ENCODE measurements at regions not wholly inside any gene's neighbourhood (a gene's known extent, or its start where the extent isn't known, plus 50 kb on each side); places are given as distances from the start of the nearest gene placed in this dataset.
A peak's percentile ranks its signal among the peaks of the same experiment; 100 is the strongest.

DNA sequence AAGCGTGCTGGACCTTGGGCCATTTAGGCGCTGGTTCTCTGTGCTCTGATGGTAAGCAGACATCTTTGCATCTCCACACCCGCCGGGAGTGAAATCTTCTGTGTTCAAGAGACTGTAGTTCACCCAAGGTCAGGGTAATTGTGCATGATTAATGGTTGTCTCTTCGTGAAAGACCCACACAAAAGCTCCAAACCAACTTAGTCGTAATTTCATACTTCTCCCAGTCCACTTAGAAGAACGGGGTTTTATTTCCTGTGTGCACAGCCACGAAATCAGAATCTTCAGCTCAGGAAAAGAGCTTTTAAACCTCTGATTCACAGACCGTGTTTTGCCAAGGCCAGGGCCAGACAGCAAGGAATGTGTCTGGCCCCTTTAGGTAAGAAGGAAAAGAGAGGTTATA, 640.9 kb downstream of the MED13L start:
- DNase-seq = no peak

GRCh38 chr12:115632308-115632707, 645.2 kb downstream of the MED13L start:
- DNase-seq = no peak

GRCh38 chr12:115630136-115630535, 647.4 kb downstream of the MED13L start:
- no peak for DNase-seq

GRCh38 chr12:115626210-115626609, 651.3 kb downstream of the MED13L start:
- no peak for DNase-seq

GRCh38 chr12:115623764-115624334, 653.6 kb downstream of the MED13L start:
- DNase-seq = no peak

DNA sequence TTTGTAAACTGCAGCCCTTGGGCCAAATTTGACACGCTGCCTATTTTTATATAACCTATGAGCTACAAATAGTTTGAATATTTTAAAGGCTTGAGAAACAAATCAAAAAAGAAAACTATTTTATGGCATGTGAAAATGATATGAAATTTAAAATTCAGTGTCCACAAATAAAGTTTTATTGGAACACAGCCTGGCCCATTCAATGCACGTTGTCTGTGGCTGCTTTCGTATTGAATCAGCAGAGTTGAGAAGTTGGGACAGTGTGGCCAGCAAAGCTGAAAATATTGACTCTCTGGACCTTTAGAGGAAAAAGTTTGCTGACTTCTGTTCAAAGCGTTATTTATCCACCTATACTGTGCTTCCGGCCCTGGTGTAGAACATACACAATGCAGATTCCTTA, 654.2 kb downstream of the MED13L start:
- no peak for DNase-seq

DNA sequence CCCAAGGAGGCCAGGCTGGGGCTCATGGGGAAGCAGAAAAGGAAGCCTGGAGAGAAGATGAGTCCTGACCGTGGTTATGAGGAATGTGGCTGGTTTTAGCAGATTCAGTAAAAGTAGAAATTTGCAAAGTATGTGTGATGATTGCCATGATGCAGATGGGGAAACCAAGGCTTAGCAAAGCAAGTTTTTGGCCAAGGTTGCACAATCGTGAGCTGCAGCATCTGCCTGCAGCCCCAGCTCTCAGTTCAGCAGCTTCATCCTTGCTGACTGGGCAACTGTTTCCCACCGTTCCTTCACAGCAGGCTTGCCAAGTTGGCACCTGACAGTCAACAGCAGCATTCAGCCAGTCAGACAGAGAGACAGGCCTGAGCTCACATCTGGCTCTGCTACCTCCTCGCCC, 656.7 kb downstream of the MED13L start:
- DNase-seq = no peak

DNA sequence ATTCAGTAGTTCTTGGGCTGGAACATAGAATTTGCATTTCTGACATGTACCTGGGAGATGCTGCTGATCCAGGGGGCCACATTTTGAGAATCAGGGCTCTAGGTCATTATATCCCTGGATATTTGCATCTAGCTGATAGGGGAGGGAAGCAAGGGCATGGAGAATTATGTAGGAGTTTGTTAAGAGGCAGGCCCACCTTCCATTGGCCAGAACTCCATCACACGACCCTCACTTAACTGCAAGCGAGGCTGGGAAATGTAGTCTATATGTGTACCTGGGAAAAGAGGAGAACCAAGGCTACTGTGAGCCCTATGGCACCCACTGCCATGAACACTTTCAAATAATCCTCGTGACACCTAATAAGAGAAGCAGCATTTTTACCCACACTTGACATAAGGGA, 657.6 kb downstream of the MED13L start:
- no peak for DNase-seq

DNA sequence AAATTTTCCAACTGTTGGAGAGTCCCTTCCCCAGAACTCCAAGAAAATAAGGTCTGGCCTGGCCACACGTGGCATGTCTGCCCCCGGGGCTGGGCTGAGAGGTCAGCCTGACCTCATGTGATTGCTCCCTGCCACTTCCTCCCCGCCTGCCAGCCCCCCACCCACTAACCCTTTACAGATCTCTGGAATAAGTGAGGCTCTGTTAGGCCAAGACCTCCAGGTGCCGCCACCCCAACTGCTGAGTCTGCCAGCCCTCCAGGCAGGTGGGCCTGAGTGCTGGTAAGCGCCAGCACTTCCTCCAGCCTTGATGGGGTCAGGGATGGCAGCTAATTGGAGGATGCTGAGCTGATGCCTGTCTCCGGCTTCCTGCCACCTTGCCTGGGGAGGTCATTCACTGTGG, 658.4 kb downstream of the MED13L start:
- no peak for DNase-seq

DNA sequence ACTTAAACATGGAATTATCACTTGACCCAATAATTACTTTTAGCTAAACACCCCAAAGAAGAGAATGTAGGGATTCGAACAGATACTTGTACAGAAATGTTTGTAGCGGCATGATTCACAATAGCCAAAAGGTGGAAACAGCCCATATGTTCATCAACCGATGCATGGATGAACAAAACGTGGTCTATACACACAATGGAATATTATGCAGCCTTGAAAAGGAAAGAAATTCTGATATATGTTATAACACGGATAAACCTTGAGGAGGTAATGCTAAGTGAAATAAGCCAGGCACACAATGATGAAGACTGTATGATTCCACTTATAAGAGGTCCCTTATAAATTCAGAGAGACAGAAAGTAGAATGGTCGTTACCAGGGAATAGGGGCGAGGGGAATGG, 659.4 kb downstream of the MED13L start:
- DNase-seq = no peak

GRCh38 chr12:115617391-115617790, 660.1 kb downstream of the MED13L start:
- no peak for DNase-seq

GRCh38 chr12:115611477-115611876, 666.0 kb downstream of the MED13L start:
- DNase-seq = peak; percentile 99

DNA sequence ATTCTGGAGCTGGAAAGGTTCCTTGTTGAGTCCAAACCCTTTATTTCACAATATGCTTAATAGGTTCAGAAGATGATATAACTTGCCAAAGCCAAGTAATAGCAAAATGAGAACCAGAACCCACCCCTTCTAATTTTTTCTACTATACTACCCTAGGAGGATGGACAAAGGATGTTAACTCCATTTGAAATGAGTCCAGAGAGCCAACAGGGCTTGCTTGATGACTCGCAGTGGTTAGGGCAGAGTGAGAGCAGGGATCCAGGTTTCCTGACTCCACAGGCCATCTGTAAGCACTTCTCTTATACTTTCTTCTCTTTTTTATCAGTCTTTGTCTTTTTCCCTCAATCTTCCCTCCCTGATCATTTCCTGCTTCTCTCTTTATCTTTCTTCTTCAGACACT, 668.1 kb downstream of the MED13L start:
- DNase-seq = no peak

GRCh38 chr12:115606040-115606439, 671.5 kb downstream of the MED13L start:
- DNase-seq = no peak

DNA sequence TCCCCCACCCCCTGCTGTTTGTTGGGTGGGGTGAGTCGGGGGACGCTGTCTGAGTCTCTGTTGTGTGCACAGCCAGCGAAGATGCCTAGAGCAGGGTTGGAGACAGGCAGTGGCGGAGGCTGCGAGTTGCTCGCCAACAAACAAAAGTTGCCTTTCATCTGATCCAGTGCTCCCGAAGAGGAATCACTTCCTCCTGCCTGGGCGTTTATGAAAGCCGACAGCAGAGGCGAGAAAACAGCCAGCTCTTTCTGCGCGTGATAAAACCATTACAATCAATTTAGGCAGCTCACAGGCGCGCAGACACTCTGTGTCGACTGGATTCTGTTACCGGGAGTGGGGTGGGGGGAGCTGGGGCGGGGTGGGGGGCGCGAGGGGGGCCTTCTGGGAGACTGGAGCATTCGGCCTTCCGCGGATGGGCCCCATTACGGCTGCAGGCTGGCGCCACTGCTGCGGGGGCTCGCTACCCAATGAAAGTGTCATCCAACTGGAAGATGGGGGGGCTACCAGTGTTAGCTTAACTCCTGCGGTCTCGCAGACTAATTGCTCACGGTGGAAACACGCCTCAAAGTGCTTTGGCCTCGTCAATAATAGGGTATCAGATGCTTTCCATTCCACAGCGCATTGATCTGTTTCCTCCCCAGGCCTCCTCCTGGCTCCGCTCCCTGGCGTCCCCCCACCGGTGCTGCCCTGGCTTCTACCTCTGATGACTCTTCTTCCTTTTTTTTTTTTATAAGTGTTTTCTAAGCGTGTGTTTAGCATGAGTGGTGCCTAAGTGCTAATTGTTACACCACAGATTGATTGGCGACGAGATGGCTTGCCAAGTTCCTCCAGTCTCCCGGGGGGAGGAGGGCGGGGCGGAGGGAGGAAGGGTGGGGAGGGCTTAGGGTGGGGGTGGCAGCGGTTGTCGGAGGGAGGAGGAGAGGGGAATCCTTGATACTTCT, 678.4 kb downstream of the MED13L start:
- peak; percentile 97 for DNase-seq

- DNase-seq = no peak
Measured at GRCh38 chr12:115597157-115597712, 680.3 kb downstream of the MED13L start.

- no peak for DNase-seq
Measured at GRCh38 chr12:115588131-115588530, 689.4 kb downstream of the MED13L start.

DNA sequence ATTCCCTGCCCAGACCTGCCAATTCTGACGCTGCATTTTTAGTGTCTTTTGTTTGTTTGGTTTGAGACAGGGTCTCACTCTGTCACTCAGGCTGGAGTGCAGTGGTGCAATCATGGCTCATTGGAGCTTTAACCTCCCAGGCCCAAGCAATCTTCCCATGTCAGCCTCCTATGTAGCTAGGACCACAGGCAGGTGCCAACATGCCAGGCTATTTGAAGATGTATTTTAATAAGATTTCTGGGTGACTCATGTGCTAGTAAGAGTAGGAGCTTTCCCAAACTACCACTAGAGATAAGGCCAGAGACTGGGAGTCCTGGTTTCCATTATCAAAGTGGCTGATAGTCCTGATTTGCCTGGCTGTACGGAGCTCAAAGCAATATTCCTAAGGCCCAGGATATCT, 693.3 kb downstream of the MED13L start:
- peak; percentile 99 for DNase-seq

DNA sequence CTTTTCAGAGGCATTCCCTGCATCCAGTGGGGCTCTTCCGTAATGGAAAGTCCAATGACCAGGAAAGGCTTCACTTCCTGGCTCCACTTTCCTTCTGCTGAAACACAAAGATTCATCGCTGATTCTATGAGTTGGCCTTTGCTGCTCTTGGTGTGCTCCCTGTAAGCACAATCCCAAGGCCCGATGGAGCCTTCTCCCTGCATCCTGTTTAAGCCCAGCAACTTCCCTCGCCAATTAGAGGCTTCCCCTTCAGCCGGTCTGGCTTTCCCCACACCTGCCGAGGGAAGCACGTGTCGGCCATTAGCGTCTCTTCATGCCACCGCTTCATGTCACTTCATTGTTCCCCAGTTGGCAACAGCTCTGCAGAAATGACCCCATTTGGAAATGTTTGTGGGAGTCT, 693.9 kb downstream of the MED13L start:
- DNase-seq = no peak

GRCh38 chr12:115577401-115577800, 700.1 kb downstream of the MED13L start:
- DNase-seq = no peak

- peak; percentile 94 for DNase-seq
Measured at GRCh38 chr12:115574826-115575225, 702.7 kb downstream of the MED13L start.

DNA sequence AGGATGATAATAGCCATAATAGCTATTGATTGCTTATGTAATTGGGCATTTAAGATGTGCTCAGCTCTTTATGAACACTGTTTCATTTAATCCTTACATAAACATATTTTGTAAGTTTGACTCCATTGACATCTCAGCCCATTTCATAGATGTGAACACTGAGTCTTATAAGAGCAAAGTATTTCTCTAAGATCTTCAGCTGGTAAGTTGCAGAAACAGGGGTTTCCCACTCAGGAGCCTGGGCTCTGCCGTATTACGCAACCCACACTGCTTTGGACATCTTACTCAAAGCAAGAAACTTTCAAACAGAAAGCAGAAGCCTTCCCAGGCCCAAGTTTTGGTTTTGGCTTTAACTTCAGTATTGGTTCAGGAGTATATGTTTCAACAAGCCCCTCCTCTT, 705.1 kb downstream of the MED13L start:
- no peak for DNase-seq

GRCh38 chr12:115571446-115571845, 706.0 kb downstream of the MED13L start:
- no peak for DNase-seq

GRCh38 chr12:115571027-115571426, 706.5 kb downstream of the MED13L start:
- no peak for DNase-seq
